ENCODE measurements at regions not wholly inside any gene's neighbourhood (a gene's known extent, or its start where the extent isn't known, plus 50 kb on each side); places are given as distances from the start of the nearest gene placed in this dataset.

DNA sequence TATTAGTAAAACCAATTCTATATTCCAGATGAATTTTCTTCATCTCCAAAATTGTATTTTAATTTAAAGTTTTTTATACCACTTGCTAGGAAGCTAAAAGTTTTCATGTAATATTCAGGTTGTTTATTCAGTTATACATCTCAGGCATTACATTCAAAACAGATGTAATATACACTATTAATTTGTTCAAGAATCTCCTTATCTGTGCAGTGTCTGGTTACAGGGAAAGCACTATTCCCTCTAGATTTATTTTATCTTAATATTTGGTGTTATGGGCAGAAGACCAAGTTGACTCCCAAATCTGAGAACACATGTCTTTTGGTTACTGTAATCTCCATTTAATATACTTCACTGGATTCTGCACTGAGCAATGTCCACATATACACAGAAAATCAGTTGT, 953.4 kb downstream of the ANKRD7 start:
- no peak overlapping the region for H3K4me3 Mint-ChIP-seq
- TF ChIP-seq EZH2 (IDR thresholded peaks at IDR 0.05; ENCODE audit: borderline replicate concordance, insufficient read depth, low read depth, low read length, poor library complexity, severe bottlenecking) (no peak), CTCF (IDR thresholded peaks at IDR 0.05) (no peak)

DNA sequence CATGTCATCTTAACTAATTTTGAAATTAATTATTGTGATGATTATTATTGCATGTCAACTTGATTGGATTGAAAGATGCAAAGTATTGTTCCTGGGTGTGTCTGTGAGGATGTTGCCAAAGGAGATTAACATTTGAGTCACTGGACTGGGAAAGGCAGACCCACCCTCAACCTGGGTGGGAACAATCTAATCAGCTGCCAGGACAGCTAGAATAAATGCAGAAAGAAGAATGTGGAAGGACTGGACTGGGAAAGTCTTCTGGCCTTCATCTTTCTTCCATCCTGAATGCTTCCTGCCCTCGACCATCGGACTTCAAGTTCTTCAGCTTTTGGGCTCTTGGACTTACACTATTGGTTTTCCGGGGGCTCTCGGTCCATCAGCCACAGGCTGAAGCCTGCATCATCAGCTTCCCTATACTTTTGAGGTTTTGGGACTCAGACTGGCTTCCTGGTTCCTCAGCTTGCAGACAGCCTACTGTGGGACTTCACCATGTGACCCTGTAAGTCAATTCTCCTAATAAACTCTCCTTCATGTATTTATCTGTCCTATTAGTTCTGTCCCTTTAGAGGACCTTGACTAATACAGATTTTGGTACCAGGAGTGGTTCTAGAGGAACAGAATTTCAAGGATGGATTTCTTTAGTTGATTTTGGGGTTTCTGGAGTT, 959.8 kb downstream of the ANKRD7 start:
- Histone ChIP-seq H3K27me3 (replicated peaks in 1 of 4; ENCODE audit: control extremely low read depth in 1 of 4, control insufficient read depth in 3 of 4, insufficient read depth in 4 of 4, low read length in 3 of 4) (no peaks in the 10 kb centered on the region), H3K9ac (ENCODE audit: low read length) (no peak overlapping the region), H4K20me1 (ENCODE audit: control insufficient read depth, insufficient read depth, low read length, poor library complexity, severe bottlenecking) (no peaks in the 10 kb centered on the region), H3K27ac (ENCODE audit: low read length in 2 of 2) (no peak overlapping the region), H3K79me2 (ENCODE audit: control insufficient read depth, insufficient read depth, low read length) (no peaks in the 10 kb centered on the region), H3K4me1 (ENCODE audit: control insufficient read depth in 2 of 2, insufficient read depth in 2 of 2, low read length in 2 of 2) (no peaks in the 10 kb centered on the region), H3K4me3 (ENCODE audit: control extremely low read depth in 1 of 5, extremely low read depth in 1 of 5, insufficient read depth in 1 of 5, low read depth in 2 of 5, low read length in 4 of 5) (no peak overlapping the region), H3K9me3 (ENCODE audit: control extremely low read depth in 1 of 3, control insufficient read depth in 2 of 3, insufficient read depth in 1 of 3, low read length in 2 of 3) (no peaks in the 10 kb centered on the region), H3K36me3 (replicated peaks in 1 of 2; ENCODE audit: control extremely low read depth in 1 of 2, control insufficient read depth in 1 of 2, extremely low read depth in 1 of 2, insufficient read depth in 2 of 2, low read length in 1 of 2) (no peaks in the 10 kb centered on the region), H2AFZ (ENCODE audit: insufficient read depth, low read depth, low read length, poor library complexity, severe bottlenecking) (no peak overlapping the region), H3K4me2 (replicated peaks; ENCODE audit: low read depth, low read length, poor library complexity, severe bottlenecking) (no peak overlapping the region)
- TF ChIP-seq CTCF (IDR thresholded peaks at IDR 0.05) = no peak
- TF ChIP-seq EZH2 (IDR thresholded peaks at IDR 0.05; ENCODE audit: borderline replicate concordance, insufficient read depth, low read depth, low read length, poor library complexity, severe bottlenecking) = no peak
- no peaks in the 10 kb centered on the region for H3K4me1 Mint-ChIP-seq
- ChIA-PET POLR2A (no interaction called here), CTCF (interaction anchor here (2.7 kb wide), 1 partner anchor 8 kb away, joined by 6 read pairs; no protein-coding TSS in a partner anchor)
- peaks cover 4% of the 10 kb centered on the region for H3K9me3 Mint-ChIP-seq (ENCODE audit: insufficient read depth)
- DNase-seq = no peak
- no peak for ATAC-seq (ENCODE audit: low read depth)
- H3K27ac Mint-ChIP-seq = no peak overlapping the region
- WGBS (ENCODE audit: insufficient coverage) = 98% methylated on average over 4 of the region's 4 CpGs
- H3K27me3 Mint-ChIP-seq = no peaks in the 10 kb centered on the region
- H3K4me3 Mint-ChIP-seq = no peak overlapping the region
- intact Hi-C loops (cut with micrococcal nuclease) = no loop called here

More for the DNA sequence above, 953.4 kb downstream of the ANKRD7 start:
- Histone ChIP-seq H3K79me2 (ENCODE audit: control insufficient read depth, insufficient read depth, low read length) (no peaks in the 10 kb centered on the region), H4K20me1 (ENCODE audit: control insufficient read depth, insufficient read depth, low read length, poor library complexity, severe bottlenecking) (no peaks in the 10 kb centered on the region), H3K4me3 (ENCODE audit: control extremely low read depth in 1 of 5, extremely low read depth in 1 of 5, insufficient read depth in 1 of 5, low read depth in 2 of 5, low read length in 4 of 5) (no peak overlapping the region), H3K36me3 (replicated peaks in 1 of 2; ENCODE audit: control extremely low read depth in 1 of 2, control insufficient read depth in 1 of 2, extremely low read depth in 1 of 2, insufficient read depth in 2 of 2, low read length in 1 of 2) (no peaks in the 10 kb centered on the region), H3K27ac (ENCODE audit: low read length in 2 of 2) (no peak overlapping the region), H2AFZ (ENCODE audit: insufficient read depth, low read depth, low read length, poor library complexity, severe bottlenecking) (no peak overlapping the region), H3K4me1 (ENCODE audit: control insufficient read depth in 2 of 2, insufficient read depth in 2 of 2, low read length in 2 of 2) (no peaks in the 10 kb centered on the region), H3K27me3 (replicated peaks in 1 of 4; ENCODE audit: control extremely low read depth in 1 of 4, control insufficient read depth in 3 of 4, insufficient read depth in 4 of 4, low read length in 3 of 4) (no peaks in the 10 kb centered on the region), H3K9ac (ENCODE audit: low read length) (no peak overlapping the region), H3K4me2 (replicated peaks; ENCODE audit: low read depth, low read length, poor library complexity, severe bottlenecking) (no peak overlapping the region), H3K9me3 (ENCODE audit: control extremely low read depth in 1 of 3, control insufficient read depth in 2 of 3, insufficient read depth in 1 of 3, low read length in 2 of 3) (no peaks in the 10 kb centered on the region)
- ATAC-seq (ENCODE audit: low read depth) = no peak
- Mint-ChIP-seq H3K27me3 (no peaks in the 10 kb centered on the region), H3K27ac (no peak overlapping the region), H3K4me1 (no peaks in the 10 kb centered on the region), H3K9me3 (ENCODE audit: insufficient read depth) (no peaks in the 10 kb centered on the region)
- ChIA-PET POLR2A (no interaction called here), CTCF (no interaction called here)
- intact Hi-C loops (cut with micrococcal nuclease) = no loop called here
- DNase-seq = no peak
